ENCODE measurements at regions not wholly inside any gene's neighbourhood (a gene's known extent, or its start where the extent isn't known, plus 50 kb on each side); places are given as distances from the start of the nearest gene placed in this dataset.

DNA sequence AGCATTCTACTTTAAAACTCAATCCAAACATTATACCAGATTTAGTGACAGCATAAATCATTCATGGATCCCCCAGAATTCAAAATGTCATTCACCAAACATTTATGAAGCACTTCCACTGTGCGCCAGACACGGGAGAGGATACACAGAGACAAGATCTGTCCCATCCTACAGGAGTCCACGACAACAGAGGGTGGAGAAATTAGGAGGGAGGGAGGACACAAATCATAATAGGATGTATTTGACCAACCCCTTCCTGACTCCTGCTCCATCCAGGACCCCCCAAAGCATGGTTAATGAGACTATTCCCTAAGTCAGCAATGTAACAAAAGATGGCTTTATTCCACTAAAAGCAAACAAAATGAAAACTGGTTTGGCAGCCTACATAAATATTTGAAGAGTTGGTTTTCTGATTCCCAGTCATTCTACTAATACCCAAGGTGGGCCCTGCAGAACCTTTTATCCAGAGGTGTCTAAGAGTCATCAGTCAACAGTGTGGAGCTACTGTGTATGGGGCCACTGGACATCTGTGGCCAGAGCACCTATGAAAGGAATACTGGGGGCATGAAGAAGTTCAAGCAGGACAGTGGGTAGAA, 62.8 kb upstream of the DOCK9 start:
- no CpG with 5 or more reads among the region's 3 CpGs for WGBS (ENCODE audit: insufficient coverage)
- Histone ChIP-seq H3K27me3 (ENCODE audit: control insufficient read depth, insufficient read depth, low read length) (no peaks in the 10 kb centered on the region), H3K9me3 (ENCODE audit: control insufficient read depth, insufficient read depth, low read length) (no peaks in the 10 kb centered on the region), H3K36me3 (ENCODE audit: control insufficient read depth, insufficient read depth, low read length) (no peaks in the 10 kb centered on the region), H3K4me3 (ENCODE audit: low read depth, low read length) (no peak overlapping the region), H3K27ac (ENCODE audit: low read depth, low read length) (no peak overlapping the region), H3K4me1 (ENCODE audit: control insufficient read depth, insufficient read depth, low read length) (no peaks in the 10 kb centered on the region)
- no peak for DNase-seq (ENCODE audit: low read depth in 4 of 6, low spot score in 6 of 6)

DNA sequence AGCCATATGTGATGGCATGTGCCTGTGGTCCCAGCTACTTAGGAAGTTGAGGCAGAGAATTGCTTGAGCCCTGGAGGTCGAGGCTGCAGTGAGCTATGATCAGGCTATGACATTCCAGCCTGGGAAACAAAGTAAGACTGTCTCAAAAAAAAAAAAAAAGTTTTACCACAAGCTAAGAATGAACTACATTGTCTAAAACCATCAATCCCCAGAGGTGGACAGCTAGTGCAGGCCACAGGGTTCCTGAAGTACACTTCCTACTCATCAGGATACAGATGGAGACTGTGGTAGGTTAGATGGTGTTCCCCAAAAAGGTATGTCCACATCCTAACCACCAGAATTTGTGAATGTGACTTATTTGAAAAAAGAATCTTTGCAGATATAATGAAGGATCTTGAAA, 63.5 kb upstream of the DOCK9 start:
- H3K9me3 ChIP-seq (ENCODE audit: control insufficient read depth, insufficient read depth, low read length) = no peaks in the 10 kb centered on the region
- H3K27ac ChIP-seq (ENCODE audit: low read depth, low read length) = no peak overlapping the region
- no peak for DNase-seq (ENCODE audit: low read depth in 4 of 6, low spot score in 6 of 6)
- no CpG with 5 or more reads among the region's 1 CpG for WGBS (ENCODE audit: insufficient coverage)
- no peak overlapping the region for H3K4me3 ChIP-seq (ENCODE audit: low read depth, low read length)
- no peaks in the 10 kb centered on the region for H3K27me3 ChIP-seq (ENCODE audit: control insufficient read depth, insufficient read depth, low read length)
- H3K4me1 ChIP-seq (ENCODE audit: control insufficient read depth, insufficient read depth, low read length) = no peaks in the 10 kb centered on the region
- no peaks in the 10 kb centered on the region for H3K36me3 ChIP-seq (ENCODE audit: control insufficient read depth, insufficient read depth, low read length)

- Histone ChIP-seq H3K27me3 (ENCODE audit: control insufficient read depth, insufficient read depth, low read length) (no peaks in the 10 kb centered on the region), H3K4me1 (ENCODE audit: control insufficient read depth, insufficient read depth, low read length) (no peaks in the 10 kb centered on the region), H3K9me3 (ENCODE audit: control insufficient read depth, insufficient read depth, low read length) (no peaks in the 10 kb centered on the region), H3K27ac (ENCODE audit: low read depth, low read length) (no peak overlapping the region), H3K4me3 (ENCODE audit: low read depth, low read length) (no peak overlapping the region), H3K36me3 (ENCODE audit: control insufficient read depth, insufficient read depth, low read length) (no peaks in the 10 kb centered on the region)
- no peak for DNase-seq (ENCODE audit: low read depth in 4 of 6, low spot score in 6 of 6)
- WGBS (ENCODE audit: insufficient coverage) = 85% methylated on average over 5 of the region's 5 CpGs
Measured at GRCh38 chr13:99041788-99042187, 63.9 kb upstream of the DOCK9 start.

- DNase-seq (ENCODE audit: low read depth in 4 of 6, low spot score in 6 of 6) = no peak
- no peak overlapping the region for H3K27ac ChIP-seq (ENCODE audit: low read depth, low read length)
- H3K36me3 ChIP-seq (ENCODE audit: control insufficient read depth, insufficient read depth, low read length) = no peaks in the 10 kb centered on the region
- H3K9me3 ChIP-seq (ENCODE audit: control insufficient read depth, insufficient read depth, low read length) = no peaks in the 10 kb centered on the region
- no peak overlapping the region for H3K4me3 ChIP-seq (ENCODE audit: low read depth, low read length)
- no peaks in the 10 kb centered on the region for H3K4me1 ChIP-seq (ENCODE audit: control insufficient read depth, insufficient read depth, low read length)
- 94% methylated on average over 2 of the region's 4 CpGs for WGBS (ENCODE audit: insufficient coverage)
- H3K27me3 ChIP-seq (ENCODE audit: control insufficient read depth, insufficient read depth, low read length) = no peaks in the 10 kb centered on the region
Measured at GRCh38 chr13:99042521-99043250, 64.8 kb upstream of the DOCK9 start.

DNA sequence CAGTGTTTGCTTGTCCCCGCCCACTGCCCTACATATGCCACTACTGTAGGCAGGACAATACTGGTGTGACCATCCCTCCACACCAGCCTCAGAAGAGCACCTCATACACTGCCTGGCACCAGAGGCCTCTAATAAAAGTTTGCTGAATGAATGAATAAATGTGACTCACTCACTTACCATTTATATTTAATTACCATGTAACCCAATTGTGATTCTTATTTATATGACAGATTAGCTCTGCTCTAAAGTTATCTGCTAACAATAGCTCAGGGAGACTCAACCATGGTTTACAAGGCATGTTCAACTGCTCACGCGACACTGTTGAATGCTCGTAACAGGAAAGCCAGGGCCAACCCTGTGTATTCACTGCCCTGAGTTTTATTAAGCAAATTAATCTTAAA, 66.0 kb upstream of the DOCK9 start:
- Histone ChIP-seq H3K4me3 (ENCODE audit: low read depth, low read length) (no peak overlapping the region), H3K27ac (ENCODE audit: low read depth, low read length) (no peak overlapping the region)
- WGBS (ENCODE audit: insufficient coverage) = 70% methylated on average over 4 of the region's 4 CpGs

GRCh38 chr13:99044764-99045163, 66.9 kb upstream of the DOCK9 start:
- H3K27me3 ChIP-seq (ENCODE audit: control insufficient read depth, insufficient read depth, low read length) = no peaks in the 10 kb centered on the region
- H3K9me3 ChIP-seq (ENCODE audit: control insufficient read depth, insufficient read depth, low read length) = no peaks in the 10 kb centered on the region
- no peaks in the 10 kb centered on the region for H3K4me1 ChIP-seq (ENCODE audit: control insufficient read depth, insufficient read depth, low read length)
- no peaks in the 10 kb centered on the region for H3K36me3 ChIP-seq (ENCODE audit: control insufficient read depth, insufficient read depth, low read length)
- H3K4me3 ChIP-seq (ENCODE audit: low read depth, low read length) = no peak overlapping the region
- DNase-seq (ENCODE audit: low read depth in 4 of 6, low spot score in 6 of 6) = no peak
- no peak overlapping the region for H3K27ac ChIP-seq (ENCODE audit: low read depth, low read length)
- WGBS (ENCODE audit: insufficient coverage) = 83% methylated on average over 2 of the region's 4 CpGs

More for the DNA sequence above, 66.0 kb upstream of the DOCK9 start:
- H3K4me1 ChIP-seq (ENCODE audit: control insufficient read depth, insufficient read depth, low read length) = no peaks in the 10 kb centered on the region
- H3K36me3 ChIP-seq (ENCODE audit: control insufficient read depth, insufficient read depth, low read length) = no peaks in the 10 kb centered on the region
- no peak for DNase-seq (ENCODE audit: low read depth in 4 of 6, low spot score in 6 of 6)
- no peaks in the 10 kb centered on the region for H3K27me3 ChIP-seq (ENCODE audit: control insufficient read depth, insufficient read depth, low read length)
- no peaks in the 10 kb centered on the region for H3K9me3 ChIP-seq (ENCODE audit: control insufficient read depth, insufficient read depth, low read length)

- Histone ChIP-seq H3K4me1 (ENCODE audit: control insufficient read depth, insufficient read depth, low read length) (no peaks in the 10 kb centered on the region), H3K27me3 (ENCODE audit: control insufficient read depth, insufficient read depth, low read length) (no peaks in the 10 kb centered on the region), H3K36me3 (ENCODE audit: control insufficient read depth, insufficient read depth, low read length) (no peaks in the 10 kb centered on the region), H3K27ac (ENCODE audit: low read depth, low read length) (no peak overlapping the region), H3K9me3 (ENCODE audit: control insufficient read depth, insufficient read depth, low read length) (no peaks in the 10 kb centered on the region), H3K4me3 (ENCODE audit: low read depth, low read length) (no peak overlapping the region)
- no peak for DNase-seq (ENCODE audit: low read depth in 4 of 6, low spot score in 6 of 6)
- WGBS (ENCODE audit: insufficient coverage) = no CpG with 5 or more reads among the region's 1 CpG
Measured at GRCh38 chr13:99045396-99045795, 67.5 kb upstream of the DOCK9 start.

DNA sequence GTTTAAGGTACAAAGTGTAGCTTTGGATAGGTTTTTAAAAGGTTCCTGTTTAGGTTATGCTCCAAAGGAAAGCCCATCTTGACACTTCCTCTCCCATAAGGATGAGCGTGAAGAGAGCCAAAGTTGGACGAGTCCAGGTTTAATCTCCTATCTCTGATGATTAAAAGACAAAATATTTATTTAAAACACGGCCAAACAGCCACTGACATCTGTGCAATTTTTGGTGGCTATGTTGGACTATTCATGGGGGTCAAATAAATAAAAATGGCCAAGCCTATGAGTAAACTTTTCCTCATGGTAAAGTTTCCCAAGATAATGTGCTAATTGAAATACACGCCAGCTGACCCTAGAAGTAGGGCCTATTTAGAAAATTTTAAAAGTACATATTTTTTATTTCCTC, 69.0 kb upstream of the DOCK9 start:
- no peak for DNase-seq (ENCODE audit: low read depth in 4 of 6, low spot score in 6 of 6)
- Histone ChIP-seq H3K27me3 (ENCODE audit: control insufficient read depth, insufficient read depth, low read length) (no peaks in the 10 kb centered on the region), H3K36me3 (ENCODE audit: control insufficient read depth, insufficient read depth, low read length) (no peaks in the 10 kb centered on the region), H3K4me1 (ENCODE audit: control insufficient read depth, insufficient read depth, low read length) (no peaks in the 10 kb centered on the region), H3K9me3 (ENCODE audit: control insufficient read depth, insufficient read depth, low read length) (no peaks in the 10 kb centered on the region), H3K4me3 (ENCODE audit: low read depth, low read length) (no peak overlapping the region), H3K27ac (ENCODE audit: low read depth, low read length) (no peak overlapping the region)
- no CpG with 5 or more reads among the region's 4 CpGs for WGBS (ENCODE audit: insufficient coverage)

DNA sequence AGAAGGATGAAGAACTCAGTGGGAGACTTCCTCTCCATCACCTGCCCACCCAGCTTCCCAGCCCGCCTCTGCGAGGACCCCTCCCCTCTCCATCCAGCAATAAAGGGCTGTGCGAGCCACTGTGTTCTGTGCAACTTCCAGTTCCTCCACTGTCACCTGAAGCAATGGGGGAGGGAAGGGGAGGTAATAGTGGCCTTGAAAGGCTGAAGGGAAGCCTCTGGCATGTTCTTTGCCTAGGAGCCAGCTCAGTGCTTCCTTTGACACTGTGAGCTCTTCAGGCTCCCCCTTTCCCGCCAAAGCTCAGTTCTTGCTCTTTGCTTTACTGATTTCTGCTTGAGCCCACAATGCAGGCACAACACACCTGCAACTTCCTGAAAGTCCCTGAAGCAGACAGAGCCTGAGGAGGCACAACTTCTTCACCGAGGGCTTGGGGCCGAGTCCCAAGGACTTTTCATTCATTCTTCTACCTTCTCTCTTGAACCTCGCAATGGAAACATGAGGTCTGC, 73.2 kb upstream of the DOCK9 start:
- Histone ChIP-seq H3K9me3 (ENCODE audit: control insufficient read depth, insufficient read depth, low read length) (no peaks in the 10 kb centered on the region), H3K4me1 (ENCODE audit: control insufficient read depth, insufficient read depth, low read length) (no peaks in the 10 kb centered on the region), H3K4me3 (ENCODE audit: low read depth, low read length) (no peak overlapping the region), H3K36me3 (ENCODE audit: control insufficient read depth, insufficient read depth, low read length) (no peaks in the 10 kb centered on the region), H3K27ac (ENCODE audit: low read depth, low read length) (no peak overlapping the region), H3K27me3 (ENCODE audit: control insufficient read depth, insufficient read depth, low read length) (no peaks in the 10 kb centered on the region)
- DNase-seq (ENCODE audit: low read depth in 4 of 6, low spot score in 6 of 6) = no peak
- 100% methylated on average over 4 of the region's 7 CpGs for WGBS (ENCODE audit: insufficient coverage)
